HL-60 (cell line): ENCODE measurements at regions not wholly inside any gene's neighbourhood (a gene's known extent, or its start where the extent isn't known, plus 50 kb on each side); places are given as distances from the start of the nearest gene placed in this dataset.

Experiments used
- DNase-seq, 2 experiments: peaks; one replicate each; pipeline ENCODE4 v3.0.0-alpha.2; 2010 to 2020; ENCODE audit warnings: low read depth in 1 of 2, low spot score in 1 of 2
- H3K27ac ChIP-seq: fragments of 250-450 bp; sonication (Bioruptor Pico); replicated peaks from 2 replicates; pipeline ENCODE4 v1.5.1; 2020; ENCODE audit warnings: mild to moderate bottlenecking, moderate library complexity
- H3K27me3 ChIP-seq: fragments of 250-450 bp; sonication (Bioruptor Pico); 2 replicates; pipeline ENCODE4 v1.5.1; 2021; ENCODE audit warnings: mild to moderate bottlenecking, moderate library complexity; ENCODE audit not compliant: insufficient read depth, poor library complexity, severe bottlenecking
- H3K4me3 ChIP-seq: replicated peaks from 2 replicates; pipeline ENCODE4 v1.5.1; 2011; ENCODE audit warnings: mild to moderate bottlenecking, control low read depth, low read length; ENCODE audit not compliant: insufficient read depth
- GABPA ChIP-seq: IDR thresholded peaks from 2 replicates; pipeline ENCODE4 v1.6.1; 2012; ENCODE audit warnings: low read depth
- POLR2AphosphoS5 ChIP-seq: IDR thresholded peaks from 2 replicates; pipeline ENCODE4 v1.6.1; 2012; ENCODE audit warnings: low read depth
- SPI1 ChIP-seq: IDR thresholded peaks from 2 replicates; pipeline ENCODE4 v1.6.1; 2012; ENCODE audit warnings: low read depth, mild to moderate bottlenecking, borderline replicate concordance
- TF ChIP-seq, protein P1 (sequence below): IDR thresholded peaks from 2 replicates; pipeline ENCODE4 v1.6.1; 2012; ENCODE audit warnings: low read depth; ENCODE audit not compliant: insufficient replicate concordance
- TF ChIP-seq, protein P2 (sequence below): IDR thresholded peaks from one replicate; pipeline ENCODE4 v1.5.1; 2011; ENCODE audit warnings: low read length, control low read depth, inconsistent platforms; ENCODE audit not compliant: insufficient read depth

DNA sequence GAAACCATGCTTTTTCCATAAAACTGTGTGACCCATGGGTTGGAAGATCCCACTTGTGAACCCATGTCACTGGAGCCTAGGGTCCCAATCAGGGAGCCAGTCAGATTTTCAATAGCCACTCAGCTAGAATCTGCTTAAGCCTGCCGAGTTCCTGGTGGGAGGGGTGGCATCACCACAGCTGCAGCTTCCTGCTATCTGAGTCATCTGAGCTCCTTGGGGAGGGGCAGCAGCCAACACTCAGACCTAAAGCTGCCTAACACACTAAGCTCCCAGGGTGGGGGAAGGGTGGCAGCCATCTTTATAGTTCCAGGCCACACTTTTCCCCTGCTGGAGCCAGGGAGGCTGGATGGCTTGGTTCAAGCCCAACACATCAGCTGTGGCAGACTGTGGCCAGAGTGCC is 350.1 kb downstream of the C4orf33 start:
- DNase-seq: no peak
- TF ChIP-seq, protein P1, sequence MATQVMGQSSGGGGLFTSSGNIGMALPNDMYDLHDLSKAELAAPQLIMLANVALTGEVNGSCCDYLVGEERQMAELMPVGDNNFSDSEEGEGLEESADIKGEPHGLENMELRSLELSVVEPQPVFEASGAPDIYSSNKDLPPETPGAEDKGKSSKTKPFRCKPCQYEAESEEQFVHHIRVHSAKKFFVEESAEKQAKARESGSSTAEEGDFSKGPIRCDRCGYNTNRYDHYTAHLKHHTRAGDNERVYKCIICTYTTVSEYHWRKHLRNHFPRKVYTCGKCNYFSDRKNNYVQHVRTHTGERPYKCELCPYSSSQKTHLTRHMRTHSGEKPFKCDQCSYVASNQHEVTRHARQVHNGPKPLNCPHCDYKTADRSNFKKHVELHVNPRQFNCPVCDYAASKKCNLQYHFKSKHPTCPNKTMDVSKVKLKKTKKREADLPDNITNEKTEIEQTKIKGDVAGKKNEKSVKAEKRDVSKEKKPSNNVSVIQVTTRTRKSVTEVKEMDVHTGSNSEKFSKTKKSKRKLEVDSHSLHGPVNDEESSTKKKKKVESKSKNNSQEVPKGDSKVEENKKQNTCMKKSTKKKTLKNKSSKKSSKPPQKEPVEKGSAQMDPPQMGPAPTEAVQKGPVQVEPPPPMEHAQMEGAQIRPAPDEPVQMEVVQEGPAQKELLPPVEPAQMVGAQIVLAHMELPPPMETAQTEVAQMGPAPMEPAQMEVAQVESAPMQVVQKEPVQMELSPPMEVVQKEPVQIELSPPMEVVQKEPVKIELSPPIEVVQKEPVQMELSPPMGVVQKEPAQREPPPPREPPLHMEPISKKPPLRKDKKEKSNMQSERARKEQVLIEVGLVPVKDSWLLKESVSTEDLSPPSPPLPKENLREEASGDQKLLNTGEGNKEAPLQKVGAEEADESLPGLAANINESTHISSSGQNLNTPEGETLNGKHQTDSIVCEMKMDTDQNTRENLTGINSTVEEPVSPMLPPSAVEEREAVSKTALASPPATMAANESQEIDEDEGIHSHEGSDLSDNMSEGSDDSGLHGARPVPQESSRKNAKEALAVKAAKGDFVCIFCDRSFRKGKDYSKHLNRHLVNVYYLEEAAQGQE: no peak
- TF ChIP-seq GABPA (no peak), SPI1 (no peak), POLR2AphosphoS5 (no peak)
- TF ChIP-seq, protein P2, sequence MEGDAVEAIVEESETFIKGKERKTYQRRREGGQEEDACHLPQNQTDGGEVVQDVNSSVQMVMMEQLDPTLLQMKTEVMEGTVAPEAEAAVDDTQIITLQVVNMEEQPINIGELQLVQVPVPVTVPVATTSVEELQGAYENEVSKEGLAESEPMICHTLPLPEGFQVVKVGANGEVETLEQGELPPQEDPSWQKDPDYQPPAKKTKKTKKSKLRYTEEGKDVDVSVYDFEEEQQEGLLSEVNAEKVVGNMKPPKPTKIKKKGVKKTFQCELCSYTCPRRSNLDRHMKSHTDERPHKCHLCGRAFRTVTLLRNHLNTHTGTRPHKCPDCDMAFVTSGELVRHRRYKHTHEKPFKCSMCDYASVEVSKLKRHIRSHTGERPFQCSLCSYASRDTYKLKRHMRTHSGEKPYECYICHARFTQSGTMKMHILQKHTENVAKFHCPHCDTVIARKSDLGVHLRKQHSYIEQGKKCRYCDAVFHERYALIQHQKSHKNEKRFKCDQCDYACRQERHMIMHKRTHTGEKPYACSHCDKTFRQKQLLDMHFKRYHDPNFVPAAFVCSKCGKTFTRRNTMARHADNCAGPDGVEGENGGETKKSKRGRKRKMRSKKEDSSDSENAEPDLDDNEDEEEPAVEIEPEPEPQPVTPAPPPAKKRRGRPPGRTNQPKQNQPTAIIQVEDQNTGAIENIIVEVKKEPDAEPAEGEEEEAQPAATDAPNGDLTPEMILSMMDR: no peak
- no peak overlapping the region for H3K4me3 ChIP-seq
- no peak overlapping the region for H3K27ac ChIP-seq
- H3K27me3 ChIP-seq: no peaks in the 10 kb centered on the region

DNA sequence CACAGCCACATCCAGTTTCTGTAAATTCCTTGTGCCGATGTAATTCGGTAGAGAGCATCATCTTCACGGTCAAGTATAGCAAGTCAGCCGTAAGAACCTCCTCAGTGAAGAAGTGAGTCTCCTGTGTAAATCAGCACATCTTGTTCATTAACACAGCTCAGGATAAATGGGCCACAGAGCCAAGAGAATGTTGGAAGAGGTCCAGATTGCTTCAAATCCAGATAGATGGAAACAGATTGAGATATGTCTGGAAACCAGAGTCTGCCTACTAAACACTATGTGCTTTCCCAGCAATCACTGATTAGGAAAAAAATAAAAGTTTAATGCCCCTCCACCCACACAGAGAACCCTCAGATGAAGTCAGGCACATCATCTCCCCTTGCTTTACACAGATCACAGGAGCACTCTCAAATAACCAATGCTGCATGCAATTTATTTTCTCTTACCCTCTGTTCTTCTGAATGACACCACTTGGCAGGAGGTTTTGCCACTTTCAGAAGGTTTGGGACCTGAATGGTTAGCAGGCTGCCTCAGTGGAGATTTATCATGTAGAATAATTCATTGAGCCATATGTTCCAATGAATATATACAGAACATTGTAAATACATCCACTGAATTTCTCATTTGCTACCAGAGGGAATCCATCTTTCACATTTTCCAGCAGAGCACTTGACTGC is 357.7 kb downstream of the C4orf33 start:
- no peaks in the 10 kb centered on the region for H3K27me3 ChIP-seq
- DNase-seq: no peak
- H3K27ac ChIP-seq: no peak overlapping the region
- TF ChIP-seq, protein P1: no peak
- TF ChIP-seq SPI1: no peak
- no peak overlapping the region for H3K4me3 ChIP-seq

DNA sequence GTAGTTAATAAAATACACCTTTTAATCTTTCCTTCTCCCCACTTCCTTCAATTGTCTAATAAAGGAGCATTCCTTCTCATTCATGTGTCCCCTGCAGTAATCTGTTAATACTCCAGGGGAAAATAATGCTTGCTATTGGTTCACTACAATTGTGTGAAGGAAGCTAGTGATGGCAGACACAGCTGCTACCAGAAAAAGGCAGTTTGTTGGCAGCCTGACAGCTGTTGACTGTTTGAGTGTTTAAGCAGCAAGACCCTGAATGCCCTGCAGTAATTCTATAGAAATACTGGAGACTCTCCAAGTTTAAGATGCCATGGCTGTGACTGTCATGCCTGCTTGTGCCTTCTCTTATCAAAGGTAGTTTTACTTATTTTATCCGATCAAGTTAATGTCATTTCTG is 359.5 kb downstream of the C4orf33 start:
- H3K4me3 ChIP-seq: no peak overlapping the region
- H3K27ac ChIP-seq: no peak overlapping the region
- TF ChIP-seq, protein P1: no peak
- TF ChIP-seq GABPA (no peak), SPI1 (no peak), POLR2AphosphoS5 (no peak)
- TF ChIP-seq, protein P2: no peak
- no peaks in the 10 kb centered on the region for H3K27me3 ChIP-seq
- DNase-seq: no peak
